OCI-LY7 (cell line): ENCODE measurements at regions not wholly inside any gene's neighbourhood (a gene's known extent, or its start where the extent isn't known, plus 50 kb on each side); places are given as distances from the start of the nearest gene placed in this dataset.

Experiments
- BruUV-seq: library from RNA; stranded (reverse); fragments of 400-500 nt; replicated peaks from 2 replicates; lab custom pipeline; 2021; lab: Mats Ljungman, UMichigan
- CTCF ChIA-PET: fragments of 300-600 bp; sonication (Branson Sonifier 250); formaldehyde crosslinking; loops from one replicate; lab custom pipeline; 2022; ENCODE audit warnings: antibody characterized with exemption; ENCODE audit not compliant: unreplicated experiment; lab: Charles Lee
- POLR2A ChIA-PET: fragments of 300-600 bp; sonication (Branson Sonifier 250); formaldehyde crosslinking; loops from one replicate; lab custom pipeline; 2022; ENCODE audit warnings: antibody characterized with exemption; lab: Charles Lee
- DNase-seq: peaks from one replicate; pipeline ENCODE4 v3.0.0-alpha.2; 2015; ENCODE audit warnings: low spot score
- H2AFZ ChIP-seq: fragments of 200-600 bp; sonication (generic), shearing (Covaris generic); 2 replicates; pipeline ENCODE4 v1.6.1; 2014; ENCODE audit warnings: mild to moderate bottlenecking, antibody characterized with exemption, low read length, moderate library complexity
- H3K27ac ChIP-seq: fragments of 200-600 bp; sonication (generic); 2 replicates; pipeline ENCODE4 v1.5.1; 2014; ENCODE audit warnings: mixed run types, low read depth, mild to moderate bottlenecking, moderate library complexity, low read length, inconsistent platforms; ENCODE audit not compliant: poor library complexity, severe bottlenecking
- H3K36me3 ChIP-seq: fragments of 200-600 bp; sonication (generic); 2 replicates; pipeline ENCODE4 v1.6.1; 2014; ENCODE audit warnings: mild to moderate bottlenecking, antibody characterized with exemption, low read length, moderate library complexity, mixed read lengths; ENCODE audit not compliant: insufficient read depth
- H3K4me1 ChIP-seq: fragments of 200-600 bp; sonication (generic); 2 replicates; pipeline ENCODE4 v1.5.1; 2014; ENCODE audit warnings: mild to moderate bottlenecking, low read length; ENCODE audit not compliant: insufficient read depth, poor library complexity, severe bottlenecking
- H3K4me2 ChIP-seq: fragments of 200-600 bp; sonication (generic); 2 replicates; pipeline ENCODE4 v1.6.1; 2014; ENCODE audit warnings: mild to moderate bottlenecking, low read length
- H3K4me3 ChIP-seq: fragments of 200-600 bp; sonication (generic); 2 replicates; pipeline ENCODE4 v1.5.1; 2014; ENCODE audit warnings: mild to moderate bottlenecking, low read depth, low read length; ENCODE audit not compliant: poor library complexity, severe bottlenecking
- H3K79me2 ChIP-seq: fragments of 200-600 bp; sonication (generic); 2 replicates; pipeline ENCODE4 v1.6.1; 2016; ENCODE audit warnings: low read depth, mild to moderate bottlenecking, low read length, moderate library complexity, mixed read lengths; ENCODE audit not compliant: insufficient read depth
- H3K9me2 ChIP-seq: fragments of 200-600 bp; sonication (generic); 2 replicates; pipeline ENCODE4 v1.6.1; 2016; ENCODE audit warnings: mild to moderate bottlenecking, low read length, mixed read lengths; ENCODE audit not compliant: insufficient read depth
- H3K9me3 ChIP-seq: fragments of 200-600 bp; sonication (generic); 2 replicates; pipeline ENCODE4 v1.6.1; 2014; ENCODE audit warnings: mild to moderate bottlenecking, mixed run types, low read length, mixed read lengths
- H4K20me1 ChIP-seq: fragments of 200-600 bp; sonication (generic); 2 replicates; pipeline ENCODE4 v1.6.1; 2014; ENCODE audit warnings: mild to moderate bottlenecking, antibody characterized with exemption, low read length, moderate library complexity, mixed read lengths; ENCODE audit not compliant: insufficient read depth
- EZH2phosphoT487 ChIP-seq: fragments of 200-600 bp; sonication (generic); IDR thresholded peaks from 2 replicates; pipeline ENCODE4 v1.6.1; 2018; ENCODE audit warnings: low read depth, borderline replicate concordance, mild to moderate bottlenecking, mixed run types, antibody characterized with exemption, low read length, moderate library complexity, mixed read lengths
- intact Hi-C: fragments of 100-400 bp; cut with micrococcal nuclease; formaldehyde crosslinking; loops from one replicate; pipeline ENCODE4 v1.10.0; 2022; ENCODE audit not compliant: unreplicated experiment
- TF ChIP-seq, protein P1 (sequence below): fragments of 200-600 bp; sonication (generic); conservative IDR thresholded peaks from 2 replicates; pipeline ENCODE4 v1.5.1; 2014; ENCODE audit warnings: mild to moderate bottlenecking, antibody characterized with exemption, low read length, moderate library complexity, mixed read lengths

DNA sequence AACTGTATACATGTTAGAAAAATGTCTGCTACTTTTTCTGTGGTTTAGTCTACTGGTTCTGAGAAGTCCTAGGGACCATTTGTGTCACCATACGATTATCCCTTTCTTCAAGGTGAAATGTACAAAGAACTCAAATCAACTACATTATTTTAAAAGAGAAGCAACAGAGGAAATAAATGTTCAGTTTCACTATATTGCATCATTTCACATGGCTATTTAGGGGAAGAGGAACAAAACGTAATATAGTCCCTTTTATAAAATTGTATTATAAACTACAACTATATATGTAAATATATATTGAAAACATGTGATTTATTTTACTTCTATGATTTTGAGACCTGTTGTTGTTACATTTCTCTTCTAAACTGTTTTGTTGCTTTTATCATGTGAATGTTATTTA is 1308.0 kb downstream of the EPHA7 start:
- H3K4me2 ChIP-seq: no peak overlapping the region
- H4K20me1 ChIP-seq: no peaks in the 10 kb centered on the region
- CTCF ChIA-PET: no interaction called here
- no peak for DNase-seq
- no TSS peak for BruUV-seq
- no peaks in the 10 kb centered on the region for H3K79me2 ChIP-seq
- intact Hi-C loops: no loop called here
- H3K9me3 ChIP-seq: no peaks in the 10 kb centered on the region
- POLR2A ChIA-PET: no interaction called here
- H2AFZ ChIP-seq: no peak overlapping the region
- H3K4me1 ChIP-seq: no peaks in the 10 kb centered on the region
- H3K36me3 ChIP-seq: no peaks in the 10 kb centered on the region
- no peak overlapping the region for H3K27ac ChIP-seq
- H3K4me3 ChIP-seq: no peak overlapping the region
- no peaks in the 10 kb centered on the region for H3K9me2 ChIP-seq
- no peak for TF ChIP-seq EZH2phosphoT487
- TF ChIP-seq, protein P1, sequence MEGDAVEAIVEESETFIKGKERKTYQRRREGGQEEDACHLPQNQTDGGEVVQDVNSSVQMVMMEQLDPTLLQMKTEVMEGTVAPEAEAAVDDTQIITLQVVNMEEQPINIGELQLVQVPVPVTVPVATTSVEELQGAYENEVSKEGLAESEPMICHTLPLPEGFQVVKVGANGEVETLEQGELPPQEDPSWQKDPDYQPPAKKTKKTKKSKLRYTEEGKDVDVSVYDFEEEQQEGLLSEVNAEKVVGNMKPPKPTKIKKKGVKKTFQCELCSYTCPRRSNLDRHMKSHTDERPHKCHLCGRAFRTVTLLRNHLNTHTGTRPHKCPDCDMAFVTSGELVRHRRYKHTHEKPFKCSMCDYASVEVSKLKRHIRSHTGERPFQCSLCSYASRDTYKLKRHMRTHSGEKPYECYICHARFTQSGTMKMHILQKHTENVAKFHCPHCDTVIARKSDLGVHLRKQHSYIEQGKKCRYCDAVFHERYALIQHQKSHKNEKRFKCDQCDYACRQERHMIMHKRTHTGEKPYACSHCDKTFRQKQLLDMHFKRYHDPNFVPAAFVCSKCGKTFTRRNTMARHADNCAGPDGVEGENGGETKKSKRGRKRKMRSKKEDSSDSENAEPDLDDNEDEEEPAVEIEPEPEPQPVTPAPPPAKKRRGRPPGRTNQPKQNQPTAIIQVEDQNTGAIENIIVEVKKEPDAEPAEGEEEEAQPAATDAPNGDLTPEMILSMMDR: no peak

DNA sequence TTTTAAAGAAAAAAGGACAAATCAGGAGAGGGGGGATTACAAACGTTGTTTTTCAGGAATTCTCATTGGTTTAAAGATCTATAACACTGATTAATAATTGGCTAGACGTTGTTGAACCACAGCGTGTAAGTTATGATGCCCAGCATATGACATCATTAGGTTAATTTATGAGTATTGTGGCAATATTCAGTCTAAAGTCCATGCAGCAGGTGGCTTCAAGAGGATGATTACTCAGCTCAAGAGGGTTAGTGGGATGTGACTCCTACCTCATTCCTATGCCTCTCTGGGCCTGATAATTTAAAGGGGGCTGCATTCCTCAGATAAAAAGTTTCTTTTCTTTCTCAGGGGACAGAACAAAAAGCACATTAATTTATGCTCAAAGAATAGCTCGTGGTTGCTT is 1309.0 kb downstream of the EPHA7 start:
- Histone ChIP-seq H2AFZ (no peak overlapping the region), H3K4me1 (no peaks in the 10 kb centered on the region), H3K27ac (no peak overlapping the region), H3K36me3 (no peaks in the 10 kb centered on the region), H3K9me2 (no peaks in the 10 kb centered on the region), H4K20me1 (no peaks in the 10 kb centered on the region), H3K4me2 (no peak overlapping the region), H3K79me2 (no peaks in the 10 kb centered on the region), H3K4me3 (no peak overlapping the region), H3K9me3 (no peaks in the 10 kb centered on the region)
- ChIA-PET CTCF (no interaction called here), POLR2A (interaction anchor here (0.5 to 0.7 kb wide), 3 partner anchors 180 to 1462 kb away, joined by 3 read pairs; no protein-coding TSS in a partner anchor)
- no peak for TF ChIP-seq EZH2phosphoT487
- TF ChIP-seq, protein P1: no peak
- no peak for DNase-seq
- intact Hi-C loops: no loop called here
- BruUV-seq: no TSS peak

DNA sequence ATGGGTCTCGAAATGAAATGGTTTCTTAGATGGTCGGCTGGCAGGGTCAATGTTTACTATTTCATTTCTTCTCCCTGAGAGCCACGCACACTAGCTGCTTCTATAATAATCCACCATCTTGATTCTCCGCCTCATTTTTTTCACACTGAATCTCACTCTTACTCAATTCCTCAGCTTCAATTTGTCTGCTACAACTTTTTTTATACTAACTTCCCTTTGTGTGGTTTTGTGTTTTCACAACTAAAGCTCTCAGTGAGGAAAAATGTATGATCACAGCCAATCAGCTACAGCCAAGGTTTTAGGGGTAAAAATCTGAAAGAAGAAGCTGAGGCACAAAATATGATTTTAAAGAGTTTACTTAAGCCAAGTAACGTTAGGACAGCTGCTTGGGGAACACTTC is 1309.4 kb downstream of the EPHA7 start:
- no TSS peak for BruUV-seq
- CTCF ChIA-PET: no interaction called here

More for the DNA sequence above, 1309.4 kb downstream of the EPHA7 start:
- Histone ChIP-seq H3K9me2 (no peaks in the 10 kb centered on the region), H3K4me2 (no peak overlapping the region), H3K4me1 (no peaks in the 10 kb centered on the region), H2AFZ (no peak overlapping the region), H3K36me3 (no peaks in the 10 kb centered on the region), H3K9me3 (no peaks in the 10 kb centered on the region), H4K20me1 (no peaks in the 10 kb centered on the region), H3K79me2 (no peaks in the 10 kb centered on the region), H3K27ac (no peak overlapping the region), H3K4me3 (no peak overlapping the region)
- intact Hi-C loops: no loop called here
- TF ChIP-seq EZH2phosphoT487: no peak
- TF ChIP-seq, protein P1: no peak
- no peak for DNase-seq
- POLR2A ChIA-PET: interaction anchor here (0.5 to 0.7 kb wide), 3 partner anchors 180 to 1461 kb away, joined by 3 read pairs; no protein-coding TSS in a partner anchor
